ENCODE measurements at regions not wholly inside any gene's neighbourhood (a gene's known extent, or its start where the extent isn't known, plus 50 kb on each side); places are given as distances from the start of the nearest gene placed in this dataset.
A peak's percentile ranks its signal among the peaks of the same experiment; 100 is the strongest.

DNA sequence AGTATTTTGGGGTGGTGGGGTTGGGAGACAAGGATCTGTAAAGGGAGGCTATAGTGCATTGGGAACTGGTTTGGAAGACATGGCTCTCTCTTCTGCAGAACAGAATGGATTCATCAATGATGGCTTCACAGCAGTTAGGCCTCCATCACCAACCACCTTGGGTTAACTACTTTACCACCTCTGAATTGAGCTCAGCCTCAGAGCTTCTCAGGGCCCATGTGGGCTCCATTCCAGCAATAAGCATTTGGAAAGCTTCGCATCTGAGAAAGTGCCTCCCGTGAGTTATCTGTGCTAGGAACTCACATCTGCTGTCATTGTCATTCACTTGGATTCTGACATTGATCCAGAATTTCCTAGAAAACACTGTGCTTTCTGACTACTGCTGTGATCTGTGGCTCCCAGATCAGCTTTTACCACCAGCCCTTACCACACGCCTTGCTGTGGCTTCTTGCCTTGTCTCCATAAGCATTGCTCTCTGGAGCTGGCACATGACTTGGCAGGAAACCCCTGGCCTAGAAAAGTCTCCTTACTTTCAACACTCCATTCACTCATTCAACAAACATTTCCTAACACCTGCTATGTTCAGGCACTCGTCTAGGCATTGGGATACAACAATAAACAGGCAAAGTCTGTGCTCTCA is 70.7 kb upstream of the ADO start:
- DNase-seq (ENCODE audit: low spot score) = no peak
- ChIA-PET POLR2A (ENCODE audit: low non-redundant PET) (no interaction called here), CTCF (interaction anchor here (0.7 kb wide), 1 partner anchor 301 kb away, joined by 5 read pairs; no protein-coding TSS in a partner anchor)
- H3K27ac ChIP-seq = no peak overlapping the region
- TF ChIP-seq, protein P1, sequence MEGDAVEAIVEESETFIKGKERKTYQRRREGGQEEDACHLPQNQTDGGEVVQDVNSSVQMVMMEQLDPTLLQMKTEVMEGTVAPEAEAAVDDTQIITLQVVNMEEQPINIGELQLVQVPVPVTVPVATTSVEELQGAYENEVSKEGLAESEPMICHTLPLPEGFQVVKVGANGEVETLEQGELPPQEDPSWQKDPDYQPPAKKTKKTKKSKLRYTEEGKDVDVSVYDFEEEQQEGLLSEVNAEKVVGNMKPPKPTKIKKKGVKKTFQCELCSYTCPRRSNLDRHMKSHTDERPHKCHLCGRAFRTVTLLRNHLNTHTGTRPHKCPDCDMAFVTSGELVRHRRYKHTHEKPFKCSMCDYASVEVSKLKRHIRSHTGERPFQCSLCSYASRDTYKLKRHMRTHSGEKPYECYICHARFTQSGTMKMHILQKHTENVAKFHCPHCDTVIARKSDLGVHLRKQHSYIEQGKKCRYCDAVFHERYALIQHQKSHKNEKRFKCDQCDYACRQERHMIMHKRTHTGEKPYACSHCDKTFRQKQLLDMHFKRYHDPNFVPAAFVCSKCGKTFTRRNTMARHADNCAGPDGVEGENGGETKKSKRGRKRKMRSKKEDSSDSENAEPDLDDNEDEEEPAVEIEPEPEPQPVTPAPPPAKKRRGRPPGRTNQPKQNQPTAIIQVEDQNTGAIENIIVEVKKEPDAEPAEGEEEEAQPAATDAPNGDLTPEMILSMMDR (conservative IDR thresholded peaks at IDR 0.05; ENCODE audit: low read depth) = no peak

DNA sequence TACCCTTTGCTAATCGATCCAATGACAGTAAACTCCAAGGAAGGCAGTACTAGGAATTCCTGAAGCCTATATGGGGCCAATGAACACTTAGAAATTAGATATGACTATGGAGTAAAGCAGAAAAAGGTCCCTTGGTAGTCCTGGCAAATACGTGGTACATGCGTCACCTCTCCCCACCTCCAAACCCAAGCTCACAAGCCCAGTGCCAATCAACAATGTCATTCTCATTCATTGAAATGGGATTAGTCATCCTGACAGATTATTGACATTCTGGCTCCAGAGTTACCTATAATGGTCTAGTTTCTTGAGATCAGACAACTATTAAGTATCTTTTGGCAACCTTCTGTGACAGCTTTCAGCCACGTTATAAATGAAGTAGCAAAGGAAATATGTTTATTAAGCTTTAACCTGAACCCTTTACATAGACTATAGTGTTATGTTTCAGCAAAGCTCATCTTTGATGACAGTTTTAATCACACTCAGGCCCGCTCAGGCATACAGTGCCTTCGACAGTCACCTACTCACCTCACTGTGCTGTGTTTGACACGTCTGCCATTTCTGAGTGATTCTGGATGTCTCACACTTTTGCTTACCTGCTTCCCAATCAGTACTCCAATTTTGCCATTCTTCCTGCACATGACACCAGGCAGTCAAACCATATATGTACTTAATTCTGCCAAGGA is 69.6 kb upstream of the ADO start:
- TF ChIP-seq, protein P1 (conservative IDR thresholded peaks at IDR 0.05; ENCODE audit: low read depth) = no peak
- POLR2A ChIA-PET (ENCODE audit: low non-redundant PET) = no interaction called here
- CTCF ChIA-PET = no interaction called here
- no peak for DNase-seq (ENCODE audit: low spot score)
- no peak overlapping the region for H3K27ac ChIP-seq

DNA sequence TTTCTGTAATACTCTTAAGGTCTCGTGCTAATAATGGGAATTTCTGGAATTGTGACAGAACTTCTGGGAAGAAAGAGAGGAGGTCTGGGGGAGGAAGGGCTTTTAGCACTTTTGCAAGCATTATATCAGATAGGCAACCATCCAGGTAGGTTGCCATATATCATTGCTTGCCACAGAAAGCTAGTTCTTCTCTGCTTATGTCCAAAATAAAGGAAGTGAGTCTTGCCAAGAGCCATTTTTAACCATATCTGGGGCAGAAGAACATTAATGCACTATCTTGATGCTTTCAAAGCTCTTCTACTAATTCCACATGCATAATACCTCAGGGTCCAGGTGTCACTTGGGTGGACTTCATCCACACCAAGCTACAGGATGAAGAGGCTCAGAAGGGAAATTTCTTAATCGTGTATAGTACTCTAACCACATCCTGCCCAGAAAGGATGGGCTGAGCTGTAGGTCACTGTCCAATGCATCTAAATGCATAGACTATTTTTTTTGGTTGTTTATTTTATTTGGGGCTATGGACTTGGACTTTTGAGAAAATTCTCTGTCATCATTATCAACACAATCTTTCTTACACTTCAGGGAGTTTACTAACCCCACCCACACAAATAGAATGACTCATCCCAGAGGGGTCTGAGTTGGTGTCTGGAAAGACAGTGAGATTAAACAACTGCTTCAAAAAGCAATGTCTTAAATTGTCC is 68.9 kb upstream of the ADO start:
- TF ChIP-seq, protein P1 (conservative IDR thresholded peaks at IDR 0.05; ENCODE audit: low read depth) = no peak
- peak; percentile 18 for DNase-seq (ENCODE audit: low spot score)
- CTCF ChIA-PET = no interaction called here
- no peak overlapping the region for H3K27ac ChIP-seq
- POLR2A ChIA-PET (ENCODE audit: low non-redundant PET) = no interaction called here

DNA sequence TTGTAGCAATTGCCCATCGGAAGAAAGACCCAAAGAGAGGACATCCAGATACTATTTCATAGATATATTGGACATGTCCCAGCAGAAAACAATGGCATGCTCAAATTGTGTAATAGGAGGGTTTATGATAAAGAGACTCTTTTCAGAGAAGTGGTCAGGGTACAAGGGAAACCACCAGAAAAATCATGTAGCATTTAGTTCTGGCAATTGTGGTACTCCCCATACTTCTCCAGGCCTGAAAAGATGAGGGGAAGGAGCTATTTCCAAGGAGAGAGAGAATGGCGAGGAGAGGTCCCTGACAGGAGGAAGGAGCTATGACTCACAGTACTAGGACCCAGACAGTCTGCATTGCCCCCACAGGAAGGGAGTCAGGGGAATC is 68.4 kb upstream of the ADO start:
- DNase-seq (ENCODE audit: low spot score) = no peak
- CTCF ChIA-PET = no interaction called here
- no peak overlapping the region for H3K27ac ChIP-seq
- TF ChIP-seq, protein P1 (conservative IDR thresholded peaks at IDR 0.05; ENCODE audit: low read depth) = no peak
- POLR2A ChIA-PET (ENCODE audit: low non-redundant PET) = no interaction called here

DNA sequence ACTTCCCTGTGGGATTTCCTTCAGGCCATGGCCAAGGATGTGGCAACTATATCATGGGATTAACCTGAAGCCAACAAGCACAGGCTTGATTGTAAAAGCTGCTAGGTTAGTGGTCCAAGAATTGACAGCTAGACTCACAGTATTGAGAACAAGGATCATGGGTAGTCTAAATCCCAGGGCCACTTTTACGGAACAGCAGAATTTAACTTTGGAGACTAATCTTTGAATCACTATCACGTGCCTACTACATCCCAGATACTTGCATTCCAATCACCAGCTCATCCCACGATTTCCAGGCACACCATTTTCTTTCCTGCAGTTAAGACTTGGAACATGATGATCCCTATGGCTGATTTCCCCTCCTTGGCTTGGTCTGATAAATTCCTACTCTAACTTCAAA is 65.6 kb upstream of the ADO start:
- POLR2A ChIA-PET (ENCODE audit: low non-redundant PET) = no interaction called here
- H3K27ac ChIP-seq = no peak overlapping the region
- TF ChIP-seq, protein P1 (conservative IDR thresholded peaks at IDR 0.05; ENCODE audit: low read depth) = no peak
- DNase-seq (ENCODE audit: low spot score) = peak; percentile 29
- CTCF ChIA-PET = no interaction called here

DNA sequence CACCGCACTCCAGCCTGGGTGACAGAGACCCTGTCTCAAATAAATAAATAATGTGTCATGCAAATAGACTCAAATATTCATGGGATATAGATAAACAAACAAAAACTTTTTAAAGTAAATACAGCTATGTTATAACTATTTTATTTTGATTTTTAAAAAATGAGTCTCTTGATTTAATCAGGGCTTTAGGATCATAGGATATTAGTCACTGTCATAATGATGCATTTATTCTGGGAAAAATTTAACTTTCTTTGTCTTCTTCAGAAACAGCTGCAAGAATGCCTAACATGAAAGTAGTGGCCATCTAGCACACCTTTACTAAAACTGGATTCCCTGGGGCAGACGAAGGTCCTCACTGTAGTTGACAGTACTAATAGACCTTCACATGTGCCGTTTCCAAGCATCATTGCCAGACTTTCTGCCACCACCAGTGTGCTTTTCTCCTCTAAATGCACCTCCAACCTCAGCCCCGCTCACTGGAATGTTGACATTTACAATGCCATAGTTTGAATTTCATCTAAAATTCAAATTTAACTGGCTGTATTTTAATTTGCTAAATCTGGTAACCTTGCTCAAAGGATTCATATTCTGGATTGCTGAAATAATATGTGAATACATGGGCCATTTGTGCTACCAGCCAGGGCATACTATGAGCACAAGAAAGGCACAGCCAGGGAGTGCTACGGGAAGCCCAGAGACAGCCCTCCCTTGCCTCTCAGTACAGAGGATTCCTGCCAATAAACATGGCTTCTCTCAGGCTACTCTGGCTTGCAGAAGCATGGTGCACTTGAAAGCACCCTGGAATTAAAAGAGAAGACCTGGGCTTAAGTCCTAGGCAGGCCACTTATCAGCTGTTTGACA is 63.4 kb upstream of the ADO start:
- ChIA-PET CTCF (interaction anchor here (0.6 kb wide), 1 partner anchor 417 kb away, joined by 4 read pairs; no protein-coding TSS in a partner anchor), POLR2A (ENCODE audit: low non-redundant PET) (no interaction called here)
- no peak overlapping the region for H3K27ac ChIP-seq
- TF ChIP-seq, protein P1 (conservative IDR thresholded peaks at IDR 0.05; ENCODE audit: low read depth) = no peak
- no peak for DNase-seq (ENCODE audit: low spot score)

Measured in RWPE1 (cell line).